MM.1S (cell line): ENCODE measurements at regions not wholly inside any gene's neighbourhood (a gene's known extent, or its start where the extent isn't known, plus 50 kb on each side); places are given as distances from the start of the nearest gene placed in this dataset.

Experiments
- CTCF ChIP-seq: fragments of 300-600 bp; sonication (generic); IDR thresholded peaks from 2 replicates; pipeline ENCODE4 v1.5.1; 2016; ENCODE audit warnings: antibody characterized with exemption, low read length, mixed read lengths
- EZH2 ChIP-seq: fragments of 300-600 bp; sonication (generic); optimal IDR thresholded peaks from 2 replicates; pipeline ENCODE3; 2017; ENCODE audit warnings: low read depth, mild to moderate bottlenecking, antibody characterized with exemption, low read length, mixed read lengths

GRCh38 chr11:15828215-15828853 lies 528.0 kb downstream of the SOX6 start:
- TF ChIP-seq CTCF: no peak
- no peak for TF ChIP-seq EZH2
